Astrocyte (in vitro differentiated cells and primary cell): ENCODE measurements at regions not wholly inside any gene's neighbourhood (a gene's known extent, or its start where the extent isn't known, plus 50 kb on each side); places are given as distances from the start of the nearest gene placed in this dataset.

ENCODE experiments used
- DNase-seq: peaks from one replicate; pipeline ENCODE4 v3.0.0-alpha.2; 2010; ENCODE audit warnings: low read depth
- FAIRE-seq: peaks from 2 replicates; lab custom pipeline; 2011; peaks lifted over from hg19 to GRCh38; lab: Jason Lieb, UNC
- H2AFZ ChIP-seq: 2 replicates; pipeline ENCODE4 v1.6.0; 2012; ENCODE audit warnings: low read depth, low read length, inconsistent platforms
- H3K27ac ChIP-seq: 2 replicates; pipeline ENCODE4 v1.5.1; 2011; ENCODE audit warnings: low read depth, low read length, inconsistent platforms
- H3K27me3 ChIP-seq: 2 replicates; pipeline ENCODE4 v1.6.0; 2011; ENCODE audit warnings: low read length, inconsistent platforms; ENCODE audit not compliant: insufficient read depth
- H3K36me3 ChIP-seq: 2 replicates; pipeline ENCODE4 v1.5.1; 2011; ENCODE audit warnings: low read length, inconsistent platforms; ENCODE audit not compliant: insufficient read depth
- H3K4me1 ChIP-seq: 2 replicates; pipeline ENCODE4 v1.5.1; 2011; ENCODE audit warnings: low read length, inconsistent platforms; ENCODE audit not compliant: insufficient read depth
- H3K4me2 ChIP-seq: 2 replicates; pipeline ENCODE4 v1.6.0; 2012; ENCODE audit warnings: low read length, inconsistent platforms
- H3K4me3 ChIP-seq: 2 replicates; pipeline ENCODE4 v1.5.1; 2011; ENCODE audit warnings: low read depth, mild to moderate bottlenecking, low read length, inconsistent platforms; ENCODE audit not compliant: insufficient read depth
- H3K79me2 ChIP-seq: 2 replicates; pipeline ENCODE4 v1.6.0; 2012; ENCODE audit warnings: mild to moderate bottlenecking, low read length, inconsistent platforms; ENCODE audit not compliant: insufficient read depth
- H3K9ac ChIP-seq: 2 replicates; pipeline ENCODE4 v1.6.0; 2012; ENCODE audit warnings: mild to moderate bottlenecking, low read length, inconsistent platforms
- H3K9me3 ChIP-seq: 2 replicates; pipeline ENCODE4 v1.5.1; 2012; ENCODE audit warnings: low read depth, mild to moderate bottlenecking, low read length, inconsistent platforms; ENCODE audit not compliant: insufficient read depth
- H4K20me1 ChIP-seq: 2 replicates; pipeline ENCODE4 v1.6.0; 2012; ENCODE audit warnings: low read length, inconsistent platforms; ENCODE audit not compliant: insufficient read depth
- H3K27ac Mint-ChIP-seq: one replicate; pipeline ENCODE4 v1.8.0; 2021; ENCODE audit warnings: mild to moderate bottlenecking, mixed read lengths; ENCODE audit not compliant: unreplicated experiment
- H3K27me3 Mint-ChIP-seq: one replicate; pipeline ENCODE4 v1.8.0; 2021; ENCODE audit warnings: low read depth, mixed read lengths; ENCODE audit not compliant: unreplicated experiment
- H3K36me3 Mint-ChIP-seq: one replicate; pipeline ENCODE4 v1.8.0; 2021; ENCODE audit warnings: low read depth, mixed read lengths; ENCODE audit not compliant: unreplicated experiment
- H3K4me1 Mint-ChIP-seq: one replicate; pipeline ENCODE4 v1.8.0; 2021; ENCODE audit warnings: low read depth, mixed read lengths; ENCODE audit not compliant: unreplicated experiment
- H3K4me3 Mint-ChIP-seq: one replicate; pipeline ENCODE4 v1.8.0; 2021; ENCODE audit warnings: mild to moderate bottlenecking, moderate library complexity, mixed read lengths; ENCODE audit not compliant: unreplicated experiment
- H3K9me3 Mint-ChIP-seq: one replicate; pipeline ENCODE4 v1.8.0; 2021; ENCODE audit warnings: mild to moderate bottlenecking, mixed read lengths; ENCODE audit not compliant: unreplicated experiment
- CTCF ChIP-seq: IDR thresholded peaks from 2 replicates; pipeline ENCODE4 v1.5.1; 2011; ENCODE audit warnings: low read depth, mild to moderate bottlenecking, inconsistent platforms, low read length, moderate library complexity; ENCODE audit not compliant: insufficient read depth
- EZH2 ChIP-seq: IDR thresholded peaks from 2 replicates; pipeline ENCODE4 v1.6.1; 2012; ENCODE audit warnings: mild to moderate bottlenecking, low read length, inconsistent platforms; ENCODE audit not compliant: insufficient read depth

- DNase-seq (no peak), FAIRE-seq (no peak)
- Mint-ChIP-seq H3K9me3 (peaks cover 8% of the 10 kb centered on the region), H3K4me1 (no peaks in the 10 kb centered on the region), H3K36me3 (no peaks in the 10 kb centered on the region), H3K4me3 (no peak overlapping the region), H3K27me3 (no peaks in the 10 kb centered on the region), H3K27ac (no peak overlapping the region)
- Histone ChIP-seq H3K9ac (no peak overlapping the region), H3K4me3 (no peak overlapping the region), H3K27me3 (no peaks in the 10 kb centered on the region), H3K4me2 (no peak overlapping the region), H3K36me3 (no peaks in the 10 kb centered on the region), H4K20me1 (no peaks in the 10 kb centered on the region), H2AFZ (no peak overlapping the region), H3K27ac (no peak overlapping the region), H3K79me2 (no peaks in the 10 kb centered on the region), H3K4me1 (no peaks in the 10 kb centered on the region), H3K9me3 (no peaks in the 10 kb centered on the region)
- TF ChIP-seq EZH2: no peak
- no peak for TF ChIP-seq CTCF
Measured at GRCh38 chr12:127334912-127335644, 931.9 kb upstream of the TMEM132C start.

- Mint-ChIP-seq H3K4me1 (no peaks in the 10 kb centered on the region), H3K27me3 (no peaks in the 10 kb centered on the region), H3K4me3 (no peak overlapping the region), H3K9me3 (peaks cover 12% of the 10 kb centered on the region), H3K36me3 (no peaks in the 10 kb centered on the region), H3K27ac (no peak overlapping the region)
- FAIRE-seq (no peak), DNase-seq (no peak)
- H3K9me3 ChIP-seq: no peaks in the 10 kb centered on the region
- H3K27ac ChIP-seq: no peak overlapping the region
- no peak overlapping the region for H3K9ac ChIP-seq
- H3K4me1 ChIP-seq: no peaks in the 10 kb centered on the region
- H2AFZ ChIP-seq: no peak overlapping the region
- no peak overlapping the region for H3K4me3 ChIP-seq
- TF ChIP-seq EZH2: no peak
- TF ChIP-seq CTCF: no peak
- no peak overlapping the region for H3K4me2 ChIP-seq
- no peaks in the 10 kb centered on the region for H3K27me3 ChIP-seq
- H4K20me1 ChIP-seq: no peaks in the 10 kb centered on the region
- no peaks in the 10 kb centered on the region for H3K36me3 ChIP-seq
- H3K79me2 ChIP-seq: no peaks in the 10 kb centered on the region
Measured at GRCh38 chr12:127336416-127336815, 930.6 kb upstream of the TMEM132C start.

- Histone ChIP-seq H3K4me1 (no peaks in the 10 kb centered on the region), H4K20me1 (no peaks in the 10 kb centered on the region), H3K9ac (no peak overlapping the region), H3K9me3 (no peaks in the 10 kb centered on the region), H3K4me3 (no peak overlapping the region), H3K4me2 (no peak overlapping the region), H3K27ac (no peak overlapping the region), H3K27me3 (no peaks in the 10 kb centered on the region), H2AFZ (no peak overlapping the region), H3K36me3 (no peaks in the 10 kb centered on the region), H3K79me2 (no peaks in the 10 kb centered on the region)
- peaks cover 12% of the 10 kb centered on the region for H3K9me3 Mint-ChIP-seq
- DNase-seq (no peak), FAIRE-seq (no peak)
- no peak overlapping the region for H3K4me3 Mint-ChIP-seq
- H3K36me3 Mint-ChIP-seq: no peaks in the 10 kb centered on the region
- no peak overlapping the region for H3K27ac Mint-ChIP-seq
- no peaks in the 10 kb centered on the region for H3K4me1 Mint-ChIP-seq
- TF ChIP-seq EZH2 (no peak), CTCF (no peak)
- no peaks in the 10 kb centered on the region for H3K27me3 Mint-ChIP-seq
Measured at GRCh38 chr12:127339065-127339464, 927.9 kb upstream of the TMEM132C start.
